NCI-H2107 treated with DMSO at 0.1 percent for 48 hours (cell line): ENCODE measurements at regions not wholly inside any gene's neighbourhood (a gene's known extent, or its start where the extent isn't known, plus 50 kb on each side); places are given as distances from the start of the nearest gene placed in this dataset.
"Not testable (repeated sequence)": the region's sequence is repeated elsewhere in the genome, so short reads cannot be mapped to it uniquely, and the experiment has no call there.

Experiments used
- DNase-seq: peaks from one replicate; lab custom pipeline; 2025; ENCODE audit not compliant: unreplicated experiment; lab: John Stamatoyannopoulos, UW

DNA sequence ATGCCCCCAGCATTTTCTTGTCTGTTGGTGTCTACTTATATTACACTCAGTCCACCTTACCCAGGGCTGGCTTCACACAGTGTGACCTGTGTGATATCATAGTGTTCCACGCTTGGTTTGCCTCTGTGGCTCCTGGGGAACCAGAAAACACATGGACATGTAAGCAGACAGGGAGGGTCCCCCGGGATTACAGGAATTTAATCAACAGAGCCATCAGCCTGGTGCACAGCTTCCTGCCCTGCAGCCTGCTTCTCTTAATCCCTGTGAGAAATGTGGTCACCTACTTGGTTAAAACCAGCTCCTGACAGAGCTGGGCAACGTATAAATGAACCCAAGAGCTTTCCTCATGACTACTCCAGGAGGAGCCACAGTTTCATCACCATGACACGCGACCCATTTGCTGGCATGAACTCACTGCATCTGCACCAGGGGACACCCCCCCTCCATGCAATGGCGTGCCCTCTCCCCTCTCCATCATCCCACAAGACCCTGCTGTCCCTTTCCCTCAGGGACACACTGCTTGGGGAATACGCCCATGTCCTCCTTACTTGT, 152.1 kb downstream of the UQCRFS1 start:
- DNase-seq = no peak

DNA sequence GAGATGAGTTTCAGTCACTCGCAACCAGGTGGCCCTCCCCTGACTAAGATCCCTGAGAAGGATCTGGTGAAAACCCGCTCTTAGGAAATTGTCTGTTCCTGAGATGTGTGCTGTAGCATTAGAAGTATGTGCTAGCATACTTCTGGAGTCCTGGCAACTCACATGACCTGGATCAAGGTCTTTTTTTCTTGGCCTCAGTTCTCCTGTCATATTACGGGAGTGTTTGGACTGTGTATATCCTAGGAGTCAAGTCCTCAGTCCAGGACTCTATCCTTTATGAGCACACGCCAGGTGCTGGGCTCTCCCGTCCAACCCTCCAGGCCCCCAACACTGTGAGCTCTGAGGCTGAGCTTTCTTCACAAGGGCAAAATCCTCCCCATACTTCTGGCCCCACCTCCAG, 156.4 kb downstream of the UQCRFS1 start:
- no peak for DNase-seq

DNA sequence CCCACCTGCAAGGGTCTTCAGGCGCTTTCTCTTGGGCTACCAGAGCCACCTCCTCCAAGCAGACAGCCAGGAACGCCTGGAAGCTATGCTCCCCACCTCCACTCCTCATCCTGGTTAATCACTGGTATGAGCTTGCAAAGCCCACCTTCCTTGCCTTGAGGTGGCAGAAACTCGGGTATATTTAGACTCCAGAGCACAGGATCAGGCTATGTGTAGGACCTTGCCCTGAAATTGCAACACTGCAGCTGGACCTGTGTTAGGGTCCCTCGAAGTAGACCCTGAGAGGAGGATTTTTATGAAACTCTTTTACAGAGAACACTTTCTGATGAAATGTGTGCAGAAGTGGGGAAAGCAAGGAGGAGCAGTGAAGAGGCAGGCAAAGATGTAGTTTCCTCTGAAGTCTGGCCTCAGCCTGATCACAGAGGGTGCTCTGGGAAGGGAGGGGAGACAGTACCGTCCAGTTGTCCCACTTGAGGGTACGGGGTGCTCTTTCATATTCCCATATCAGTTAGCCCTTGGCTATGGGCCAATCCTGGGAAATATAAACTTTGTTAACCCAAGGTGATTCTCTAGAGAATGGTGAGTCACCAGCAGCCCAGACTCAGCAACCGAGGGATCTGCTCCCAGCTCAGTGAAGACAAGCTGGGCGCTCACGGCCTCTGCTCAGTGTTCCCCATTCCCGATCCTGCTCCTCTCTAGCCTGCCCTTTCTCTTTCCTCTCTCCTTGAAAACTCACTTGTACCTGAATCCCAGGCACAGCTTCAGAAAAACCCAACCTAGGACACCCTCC, 157.9 kb downstream of the UQCRFS1 start:
- no peak for DNase-seq

DNA sequence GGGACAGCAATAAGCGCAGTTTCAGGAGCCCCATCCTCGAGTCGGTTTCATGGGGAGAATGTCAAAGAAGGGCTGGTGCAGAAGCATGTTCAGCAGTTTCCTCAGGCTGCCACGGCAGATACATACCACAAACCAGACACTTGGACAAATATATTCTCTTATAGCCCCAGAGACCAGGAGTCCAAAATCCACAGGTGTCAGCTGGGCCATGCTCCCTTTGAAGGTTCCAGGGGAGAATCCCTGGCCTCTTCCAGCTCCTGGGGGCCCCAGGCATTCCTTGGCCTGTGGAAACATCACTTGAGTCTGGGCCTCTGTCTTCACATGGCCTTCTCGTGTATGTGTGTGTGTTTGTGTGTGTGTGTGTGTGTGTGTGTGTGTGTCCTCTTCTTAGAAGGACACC, 164.1 kb downstream of the UQCRFS1 start:
- no peak for DNase-seq

DNA sequence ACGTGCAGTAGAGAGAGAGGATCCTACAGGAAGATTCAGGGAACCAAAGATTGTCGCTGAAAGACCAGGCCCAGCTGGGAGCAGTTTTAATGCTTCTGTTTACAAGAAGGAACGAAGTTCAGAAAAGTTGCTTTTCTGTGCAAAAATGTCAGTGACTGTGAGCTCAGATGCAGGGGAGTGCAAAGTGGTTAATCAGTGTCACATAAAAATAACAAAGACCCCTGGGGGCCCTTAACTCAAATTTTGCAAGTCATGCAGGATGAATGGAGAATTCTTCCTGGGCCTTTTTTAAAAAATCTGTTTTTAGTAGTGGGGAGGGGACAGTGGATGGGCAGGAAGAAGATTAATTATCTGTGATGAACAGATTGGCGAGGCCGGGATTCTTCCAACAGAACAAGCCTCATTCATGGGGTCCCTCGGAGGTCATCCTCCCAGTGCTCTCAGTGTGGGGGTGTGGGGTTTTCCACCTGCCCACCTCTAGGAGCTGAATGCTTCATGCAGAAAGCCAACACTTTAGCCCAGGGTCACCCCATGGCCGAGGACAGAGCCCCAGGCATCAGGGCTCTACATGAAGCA, 167.2 kb downstream of the UQCRFS1 start:
- DNase-seq = no peak

DNA sequence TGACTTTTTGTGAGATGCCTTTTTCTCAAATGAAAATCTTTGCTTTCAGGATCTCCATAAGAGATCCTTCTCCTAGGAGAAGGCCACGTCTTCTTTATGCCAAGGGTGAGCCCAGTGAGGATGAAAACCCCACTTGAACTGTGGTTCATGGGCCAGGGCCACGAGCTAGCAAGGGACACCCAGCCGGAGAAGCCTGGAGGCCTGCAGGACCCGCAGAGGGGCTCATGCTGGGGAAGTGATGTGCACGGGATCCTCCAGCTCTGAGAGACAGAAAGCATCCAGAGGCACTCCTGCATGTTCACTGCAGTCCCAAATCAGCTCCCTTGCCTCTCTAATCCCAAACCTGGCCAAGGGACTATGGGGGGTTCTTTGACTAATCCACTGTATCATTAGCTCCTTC, 168.9 kb downstream of the UQCRFS1 start:
- no peak for DNase-seq

DNA sequence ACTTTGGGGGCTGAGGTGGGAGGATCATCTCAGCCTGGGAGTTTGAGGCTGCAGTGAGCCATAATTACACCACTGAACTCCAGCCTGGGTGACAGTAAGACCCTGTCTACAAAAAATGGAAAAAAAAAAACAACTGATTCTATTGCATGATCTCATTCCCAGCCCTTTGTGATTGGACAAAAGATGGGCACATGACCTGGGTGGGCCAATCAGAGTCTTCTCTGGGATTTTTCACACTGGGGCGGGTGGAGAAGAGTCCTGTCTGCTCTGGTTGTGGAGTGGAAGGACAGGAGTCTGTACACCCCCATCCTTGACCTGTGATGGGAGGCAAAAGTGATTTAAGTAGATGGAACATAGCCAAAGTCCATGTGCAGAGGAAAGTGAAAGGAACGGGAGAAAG, 170.5 kb downstream of the UQCRFS1 start:
- DNase-seq = no peak

DNA sequence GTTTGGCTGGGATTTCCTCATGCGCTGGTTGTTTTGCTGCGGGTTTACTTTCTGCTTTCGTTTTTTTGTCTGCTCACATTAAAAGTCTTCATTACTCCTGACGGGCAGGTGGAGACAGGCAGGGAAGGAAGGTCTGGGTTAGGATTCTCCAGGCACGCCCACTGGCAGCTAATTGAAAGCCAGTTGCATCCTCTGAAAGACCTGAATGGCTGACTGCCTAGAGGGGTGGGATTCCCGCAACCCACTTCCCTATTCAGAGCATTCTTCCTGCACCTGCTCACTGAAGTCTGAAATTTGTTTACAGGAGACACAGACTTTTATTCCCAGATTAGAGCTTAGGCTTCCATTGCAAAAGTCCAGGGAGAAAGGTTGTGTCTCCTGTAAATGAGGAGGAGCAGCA, 172.0 kb downstream of the UQCRFS1 start:
- peak; percentile 24 for DNase-seq

DNA sequence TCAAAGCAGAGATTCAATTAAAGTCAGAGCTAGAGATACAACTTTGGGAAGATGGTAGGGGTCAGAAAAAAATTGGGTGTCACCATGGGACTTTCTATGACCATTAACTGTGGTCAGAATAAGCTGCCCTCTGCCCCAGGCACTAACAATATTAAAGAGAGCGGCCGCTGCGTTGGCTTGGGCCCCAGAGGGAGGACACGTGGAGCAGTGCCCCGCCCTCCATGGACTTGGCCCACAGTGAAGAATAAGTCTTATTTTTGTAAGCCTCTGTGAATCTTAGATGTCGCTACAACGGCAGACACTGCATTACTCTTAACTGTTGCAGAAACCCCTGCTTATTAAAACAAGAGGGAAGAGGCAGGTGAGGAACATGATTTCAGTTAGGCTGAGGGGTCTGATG, 172.7 kb downstream of the UQCRFS1 start:
- no peak for DNase-seq

DNA sequence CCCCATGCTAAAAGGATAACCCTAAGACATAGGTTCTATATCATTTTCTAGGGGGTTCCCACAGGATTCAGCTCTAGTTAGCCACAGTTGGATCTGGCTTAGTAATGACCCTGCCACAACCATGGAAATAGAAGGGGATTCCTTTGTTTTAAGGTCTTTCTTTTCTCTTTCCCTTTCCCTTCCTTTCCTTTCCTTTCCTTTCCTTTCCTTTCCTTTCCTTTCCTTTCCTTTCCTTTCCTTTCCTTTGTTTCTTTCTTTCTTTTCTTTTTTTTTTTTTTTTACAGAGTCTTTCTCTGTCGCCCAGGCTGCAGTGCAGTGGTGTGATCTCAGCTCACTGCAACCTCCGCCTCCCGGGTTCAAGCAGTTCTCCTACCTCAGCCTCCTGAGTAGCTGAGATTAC, 173.9 kb downstream of the UQCRFS1 start:
- DNase-seq = not testable (repeated sequence)

DNA sequence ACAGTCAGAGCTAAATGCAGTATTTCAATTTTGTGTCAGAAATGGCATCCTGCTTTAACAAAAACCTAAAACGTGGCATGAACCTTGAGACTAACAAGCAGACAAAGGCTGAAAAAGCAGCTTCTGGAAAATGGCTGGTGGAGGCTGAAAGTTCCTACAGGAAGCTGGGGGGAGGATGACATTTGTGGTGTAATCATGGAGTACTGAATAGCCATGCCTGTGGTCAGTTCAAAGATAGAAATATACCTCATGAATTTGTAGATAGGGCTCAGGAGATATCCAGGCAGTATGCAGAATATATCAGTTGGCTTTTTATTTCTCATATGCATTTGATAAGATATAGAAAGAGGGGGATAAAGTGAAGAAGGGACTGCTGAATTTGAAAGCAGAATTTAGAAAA, 181.7 kb downstream of the UQCRFS1 start:
- DNase-seq = no peak

DNA sequence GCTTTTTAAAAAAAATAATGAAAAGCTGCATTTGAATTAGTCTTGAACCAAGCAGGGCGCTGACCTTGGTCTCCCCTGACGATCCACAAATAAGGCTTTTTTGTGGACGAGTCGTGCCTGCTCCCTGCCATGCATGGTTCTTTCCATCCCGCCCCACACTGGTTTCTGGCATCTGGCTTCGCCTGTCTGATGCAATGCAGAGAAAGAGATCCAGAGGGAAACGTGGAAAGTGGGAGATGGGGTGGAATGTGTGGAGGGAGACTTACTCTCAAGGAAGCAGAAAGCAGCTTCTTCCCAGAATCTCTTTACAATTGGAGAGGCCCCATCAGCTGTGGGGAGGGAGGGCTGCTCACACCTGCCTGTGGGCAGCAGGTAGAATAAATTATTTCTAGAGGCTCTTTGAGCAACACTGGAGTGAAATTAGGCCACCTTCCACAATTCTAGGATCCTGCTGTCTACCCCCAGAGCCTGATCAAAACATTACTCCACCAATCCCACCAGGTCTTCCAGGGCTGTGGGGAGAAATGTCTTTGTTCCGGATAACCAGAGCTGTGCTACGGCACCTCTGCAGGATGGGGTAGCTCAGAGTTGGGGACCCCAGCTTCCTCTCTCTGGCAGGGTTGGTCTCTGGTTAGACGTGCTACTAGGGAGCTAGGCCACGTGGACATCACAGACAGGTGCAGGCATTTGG, 183.5 kb downstream of the UQCRFS1 start:
- no peak for DNase-seq

DNA sequence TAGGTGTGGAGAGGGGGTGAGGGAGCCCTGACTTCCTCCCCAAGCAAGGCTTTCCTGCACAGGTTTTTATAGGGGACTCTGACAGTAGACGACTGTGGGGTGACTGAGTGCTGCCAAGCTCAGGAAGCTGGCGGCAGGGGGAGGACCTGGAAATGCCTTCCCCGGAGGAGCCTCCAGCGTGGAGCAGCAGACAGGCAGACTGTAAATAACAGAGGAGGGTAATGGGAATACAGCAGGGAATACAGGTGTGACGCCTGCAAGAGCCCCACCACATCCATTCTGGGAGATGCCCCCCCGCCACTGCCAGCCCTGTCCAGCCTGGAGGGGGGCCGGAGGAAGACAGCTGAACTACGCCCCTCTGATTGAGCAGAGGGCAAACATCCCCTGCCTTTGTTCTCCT, 190.4 kb downstream of the UQCRFS1 start:
- no peak for DNase-seq

DNA sequence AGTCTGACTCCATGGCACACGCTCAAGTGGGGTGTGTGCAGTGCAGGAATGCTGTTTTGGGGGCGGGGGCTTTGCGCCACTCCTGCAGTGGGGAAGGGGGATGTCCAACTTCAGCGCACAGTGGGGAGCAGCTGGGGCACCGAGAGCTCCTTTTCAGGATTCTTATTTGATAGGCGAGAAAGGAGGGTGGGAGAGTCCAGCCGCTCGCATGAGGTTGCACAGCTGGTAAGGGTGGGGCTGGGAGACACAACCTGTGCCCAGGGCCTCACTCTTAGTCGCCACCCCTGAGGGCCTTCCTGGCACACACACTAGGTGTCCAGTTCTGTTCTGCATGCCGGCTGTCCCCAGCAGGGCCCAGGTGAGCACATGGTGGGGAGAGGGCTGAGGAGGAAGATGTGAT, 190.8 kb downstream of the UQCRFS1 start:
- no peak for DNase-seq

DNA sequence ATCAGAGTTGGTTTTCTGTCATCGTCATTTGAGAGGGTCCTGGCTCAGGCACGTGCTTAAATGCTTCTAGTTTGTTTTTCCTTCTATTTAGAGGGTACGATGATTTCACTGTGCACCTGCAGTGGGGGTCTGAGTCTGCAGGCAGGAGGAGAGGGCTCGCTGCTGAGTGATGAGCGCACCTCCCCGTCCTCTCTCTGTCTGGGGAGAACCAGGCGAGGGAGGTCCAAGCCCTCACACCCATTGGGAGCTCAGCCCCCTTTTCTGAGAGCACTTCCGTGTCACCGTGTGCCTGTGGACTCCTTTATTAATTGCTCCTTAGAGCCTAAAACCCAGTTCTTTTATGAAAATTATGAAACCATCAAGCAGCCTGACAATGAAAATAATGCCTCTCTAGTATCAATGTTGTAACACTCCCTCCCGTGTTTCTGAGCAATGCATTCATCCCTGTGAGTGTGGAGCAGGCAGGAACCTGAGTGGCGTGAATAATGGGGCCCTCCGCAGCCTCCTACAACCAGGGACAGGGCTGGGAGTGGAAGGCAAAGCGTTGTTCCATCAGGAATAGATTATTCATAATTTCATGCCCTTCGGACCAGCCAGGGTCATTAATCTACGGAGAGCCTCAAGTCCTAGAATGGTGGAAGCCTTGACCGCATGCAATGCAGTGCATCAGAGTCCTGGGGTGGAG, 191.6 kb downstream of the UQCRFS1 start:
- DNase-seq = no peak

DNA sequence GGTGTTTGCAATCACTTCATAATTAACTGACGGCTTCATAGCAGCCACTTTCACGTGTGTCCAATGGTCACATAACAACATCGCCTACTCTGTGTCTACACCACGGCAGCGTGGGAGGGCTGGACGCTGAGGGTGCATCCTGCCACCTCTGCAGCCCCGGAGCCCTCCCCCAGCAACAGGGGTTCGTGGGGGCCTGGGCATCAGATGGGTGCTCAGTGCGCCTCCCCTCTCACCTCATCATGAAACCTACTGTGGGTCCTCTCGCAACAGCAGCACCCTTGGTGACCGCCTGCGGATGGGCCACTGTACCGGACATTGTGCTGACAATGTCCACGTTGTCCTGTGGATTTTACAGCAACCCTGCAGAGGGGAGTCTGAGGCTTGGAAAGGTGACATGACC, 193.5 kb downstream of the UQCRFS1 start:
- no peak for DNase-seq

DNA sequence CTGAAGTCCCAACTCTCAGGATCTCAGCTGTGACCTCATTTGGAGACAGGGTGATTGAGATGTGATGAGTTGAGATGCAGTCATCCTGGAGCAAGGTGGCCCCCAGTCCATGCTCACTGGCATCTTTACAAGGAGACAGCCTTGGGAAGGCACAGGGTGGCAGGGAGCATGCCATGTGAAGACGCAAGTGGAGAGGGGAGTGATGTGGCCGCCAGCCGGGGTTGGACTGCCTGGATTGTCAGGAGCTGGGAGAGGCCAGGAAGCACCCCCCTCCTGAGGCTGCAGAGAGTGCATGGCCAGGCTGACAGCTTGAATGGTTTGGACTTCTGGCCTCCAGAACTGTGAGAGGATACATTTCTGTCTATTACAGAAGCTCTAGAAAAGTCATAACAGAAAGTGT, 194.4 kb downstream of the UQCRFS1 start:
- no peak for DNase-seq

DNA sequence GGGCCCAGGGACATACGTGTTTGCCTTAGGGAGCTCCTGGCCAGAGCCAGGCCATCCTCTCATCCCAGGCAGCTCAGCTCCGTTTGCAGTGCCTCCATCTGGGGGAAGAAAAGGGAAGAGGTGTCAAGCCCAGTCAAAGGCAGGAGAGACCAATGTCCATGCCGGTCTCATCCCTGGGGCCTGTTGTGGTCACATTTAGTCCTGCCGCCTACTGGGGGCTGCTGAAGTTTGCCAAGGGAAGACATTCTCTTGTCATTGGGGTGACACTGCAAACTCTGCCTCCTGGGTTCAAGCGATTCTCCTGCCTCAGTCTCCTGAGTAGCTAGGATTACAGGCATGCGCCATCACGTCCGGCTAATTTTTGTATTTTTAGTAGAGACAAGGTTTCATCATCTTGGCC, 195.2 kb downstream of the UQCRFS1 start:
- DNase-seq = no peak

DNA sequence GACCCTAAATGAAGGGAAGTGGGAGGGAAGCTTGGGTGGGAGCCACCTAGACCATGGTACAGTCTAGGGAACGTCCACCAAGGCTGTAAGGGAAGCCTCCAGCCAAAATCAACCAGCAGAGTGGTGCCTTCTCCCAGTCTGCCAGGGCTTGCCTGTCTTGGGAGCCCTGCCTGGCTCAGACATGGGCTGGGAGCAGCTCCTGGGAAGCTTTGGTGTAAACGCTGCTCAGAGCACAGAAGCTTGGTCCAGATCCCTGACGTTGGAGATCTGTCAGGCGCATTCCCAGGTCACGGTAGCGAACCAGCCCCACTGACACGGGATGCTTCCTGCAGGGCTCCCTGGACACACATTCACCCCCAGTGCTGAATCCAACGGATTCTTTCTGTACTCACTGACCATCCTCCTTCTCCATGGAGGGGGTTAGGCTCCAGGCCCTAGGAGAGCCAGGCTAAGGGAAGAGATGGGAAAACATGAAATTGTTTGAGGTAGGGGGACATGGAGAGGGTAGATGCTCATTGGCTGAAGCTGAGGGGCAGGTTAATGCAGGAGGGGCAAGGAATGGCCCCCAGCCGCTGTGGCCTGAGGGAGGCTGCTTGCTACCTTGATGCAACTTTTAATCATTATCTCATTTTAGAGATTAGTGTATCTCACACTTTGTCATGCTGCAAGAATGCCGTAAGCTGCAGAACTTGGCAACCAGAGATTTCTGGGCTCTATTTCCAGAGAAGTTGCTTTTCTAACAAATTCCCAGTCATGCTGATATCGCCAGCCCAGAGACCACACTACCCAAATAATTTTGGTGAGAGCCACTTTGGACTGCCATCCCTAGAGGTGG, 195.8 kb downstream of the UQCRFS1 start:
- DNase-seq = no peak

DNA sequence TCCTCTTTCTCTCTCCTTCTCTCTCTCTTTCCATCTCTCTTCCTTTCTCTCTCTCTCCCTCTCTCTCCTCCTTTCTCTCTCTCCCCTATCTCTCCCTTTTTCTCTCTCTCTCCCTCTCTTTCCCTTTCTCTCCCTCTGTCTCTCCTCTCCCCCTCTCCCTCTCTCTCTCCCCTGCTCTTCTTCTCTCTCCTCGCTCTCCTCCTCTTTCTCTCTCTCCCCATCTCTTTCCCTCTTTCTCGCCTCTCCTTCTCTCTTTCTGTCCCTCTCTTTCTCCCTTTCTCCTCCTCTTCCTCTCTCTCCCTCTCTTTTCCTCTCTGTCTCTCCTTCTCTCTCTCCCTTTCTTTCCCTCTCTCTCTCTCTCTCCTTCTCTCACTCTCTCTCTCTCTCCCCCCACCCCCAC, 196.6 kb downstream of the UQCRFS1 start:
- DNase-seq = no peak

DNA sequence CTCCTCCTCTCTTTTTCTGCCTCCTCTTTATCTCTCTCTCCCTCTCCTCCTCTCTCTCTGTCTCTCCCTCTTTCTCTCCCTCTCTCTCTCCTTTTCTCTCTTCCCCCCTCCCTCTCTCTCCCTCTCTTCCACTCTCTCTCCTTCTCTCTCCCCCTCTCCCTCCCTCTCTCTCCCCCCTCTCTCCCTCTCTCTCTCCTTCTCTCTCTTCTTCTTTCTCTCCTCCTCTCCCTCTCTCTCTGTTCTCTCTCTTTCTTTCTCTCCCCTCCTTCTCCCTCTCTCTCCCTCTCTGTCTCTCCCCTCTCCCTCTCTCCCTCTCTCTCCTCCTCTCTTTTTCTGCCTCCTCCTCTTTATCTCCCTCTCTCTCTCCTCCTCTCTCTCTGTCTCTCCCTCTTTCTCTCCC, 197.4 kb downstream of the UQCRFS1 start:
- DNase-seq = no peak
